GM19043 (cell line): ENCODE measurements at regions not wholly inside any gene's neighbourhood (a gene's known extent, or its start where the extent isn't known, plus 50 kb on each side); places are given as distances from the start of the nearest gene placed in this dataset.

Experiments
- ATAC-seq: cut with Tn5 transposase; IDR thresholded peaks from one replicate; pipeline ENCODE4 v1.9.1; 2021; ENCODE audit warnings: low read depth; ENCODE audit not compliant: unreplicated experiment

DNA sequence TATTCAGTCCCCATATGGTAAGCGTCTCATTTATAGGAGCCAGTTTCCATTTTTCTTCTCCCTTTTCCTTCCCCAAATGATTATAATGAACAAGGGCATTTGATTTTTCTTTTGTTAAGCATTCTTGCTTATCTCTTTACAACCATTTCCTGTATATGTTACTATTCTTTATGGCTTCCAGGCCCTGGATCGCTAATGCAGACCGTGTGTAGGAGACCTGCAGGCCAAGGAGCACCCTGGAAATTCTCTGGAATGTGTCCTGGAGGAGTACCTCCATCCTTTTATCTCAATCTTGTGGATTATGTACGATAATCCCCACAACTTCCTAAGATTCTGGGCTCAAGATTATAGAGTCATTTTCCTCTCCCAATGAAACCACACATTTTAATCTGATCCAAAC is 439.6 kb upstream of the MMADHC start:
- no peak for ATAC-seq

DNA sequence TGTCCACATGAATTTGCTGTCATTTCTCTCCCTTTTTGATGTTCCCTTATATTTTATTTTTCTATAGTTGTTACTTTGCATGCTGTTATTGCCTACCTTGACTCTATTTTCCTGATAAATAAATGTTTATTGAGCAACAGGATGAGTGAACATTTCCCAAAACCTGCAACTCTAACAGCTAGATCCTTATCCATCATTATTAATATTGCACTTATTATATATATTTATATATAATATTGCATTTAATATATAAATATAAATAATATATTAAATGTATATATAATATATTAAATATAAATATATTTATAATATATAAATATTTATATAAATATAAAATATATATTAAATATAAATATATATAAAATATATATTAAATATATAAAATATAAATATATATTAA is 436.1 kb upstream of the MMADHC start:
- no peak for ATAC-seq

- no peak for ATAC-seq
Observed at GRCh38 chr2:150023044-150023443, 435.5 kb upstream of the MMADHC start.

GRCh38 chr2:150020937-150021673 is 433.5 kb upstream of the MMADHC start:
- ATAC-seq = no peak

DNA sequence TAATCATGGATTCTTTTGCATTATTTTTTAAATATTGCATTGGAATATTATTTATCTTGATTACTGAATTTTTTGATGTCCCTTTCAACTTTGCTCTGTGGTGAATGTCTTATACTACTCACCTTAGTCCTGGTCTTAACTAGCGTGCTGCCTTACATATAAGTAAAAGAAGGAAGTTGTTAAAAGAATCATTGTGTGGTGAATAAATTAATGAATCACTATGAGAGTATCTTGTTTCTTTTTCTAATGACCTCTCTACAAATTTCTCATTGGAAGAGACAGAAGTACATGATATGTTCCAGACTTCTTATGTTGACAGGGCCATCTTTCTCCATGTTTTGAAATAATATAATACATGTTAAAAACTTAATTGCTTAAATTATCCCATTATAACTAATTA is 432.6 kb upstream of the MMADHC start:
- ATAC-seq = no peak

DNA sequence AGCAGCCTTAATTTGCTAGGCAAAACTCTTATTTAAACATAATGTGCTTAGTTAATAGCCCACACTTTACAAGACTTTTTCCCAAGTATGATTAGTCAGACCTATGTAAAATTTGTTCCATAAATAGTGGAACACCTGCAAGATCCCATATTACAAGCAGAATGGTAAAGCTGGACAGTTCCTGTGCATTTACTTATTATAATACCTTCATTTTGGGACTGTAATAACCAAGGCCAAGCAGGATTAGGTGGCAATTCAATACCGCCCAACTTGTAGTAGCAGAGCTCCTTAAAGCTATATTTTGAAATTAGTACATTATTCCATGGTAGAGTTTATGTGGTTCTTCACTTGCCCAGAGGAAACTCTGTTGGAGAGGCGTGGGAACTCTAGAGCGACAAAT is 431.5 kb upstream of the MMADHC start:
- ATAC-seq = no peak

GRCh38 chr2:150012986-150013385 is 425.4 kb upstream of the MMADHC start:
- no peak for ATAC-seq

DNA sequence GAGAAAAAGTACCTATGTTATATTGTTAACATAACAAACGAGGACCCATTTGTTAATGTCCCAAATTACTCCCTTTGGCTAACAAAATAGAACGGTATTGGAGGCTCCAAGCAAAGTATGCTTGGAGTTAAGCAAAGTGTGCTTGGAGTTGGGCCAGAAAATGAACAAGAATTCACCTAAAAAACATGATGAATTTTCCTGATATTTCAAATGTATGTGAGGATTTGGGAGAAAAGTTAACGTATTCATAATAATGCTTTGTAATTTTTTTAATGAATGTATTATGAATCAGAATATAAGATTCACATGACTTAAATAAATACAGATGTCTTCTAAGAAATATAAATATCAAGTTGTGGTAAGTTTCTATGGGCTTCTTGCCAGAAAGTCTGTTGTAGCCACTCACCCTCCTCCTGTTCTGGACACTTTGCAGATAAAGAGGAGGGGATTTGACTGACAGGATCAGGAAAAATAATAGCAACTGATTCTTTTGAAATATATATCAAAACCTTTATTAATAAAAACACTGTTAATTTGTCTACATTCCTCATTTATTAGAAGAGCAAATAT is 423.7 kb upstream of the MMADHC start:
- ATAC-seq = no peak

DNA sequence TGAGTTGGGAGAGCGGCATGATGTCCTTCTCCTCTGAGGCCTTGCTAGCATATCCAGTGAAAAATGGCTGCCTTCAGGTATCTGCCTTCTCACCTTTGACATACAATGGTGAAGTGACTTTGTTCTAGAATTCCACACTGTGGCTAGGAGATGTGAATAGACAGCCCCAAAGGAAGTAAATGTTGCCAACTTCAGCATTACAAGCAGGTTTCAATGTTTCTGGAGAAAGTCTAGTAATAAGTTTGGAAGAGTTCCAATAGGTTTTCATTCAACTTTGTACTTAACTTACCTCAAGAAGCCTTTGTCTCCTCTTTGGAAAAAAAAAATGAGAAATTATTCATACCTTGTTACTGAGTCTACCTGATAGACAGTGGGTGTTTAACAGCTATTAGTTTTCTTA is 421.3 kb upstream of the MMADHC start:
- no peak for ATAC-seq

- no peak for ATAC-seq
Observed at GRCh38 chr2:150007815-150008430, 420.3 kb upstream of the MMADHC start.

GRCh38 chr2:150006591-150006990 is 419.0 kb upstream of the MMADHC start:
- no peak for ATAC-seq

GRCh38 chr2:150003544-150003943 is 416.0 kb upstream of the MMADHC start:
- ATAC-seq = no peak

- ATAC-seq = no peak
Observed at GRCh38 chr2:150001788-150002187, 414.2 kb upstream of the MMADHC start.

GRCh38 chr2:149996901-149997300 is 409.3 kb upstream of the MMADHC start:
- ATAC-seq = no peak

DNA sequence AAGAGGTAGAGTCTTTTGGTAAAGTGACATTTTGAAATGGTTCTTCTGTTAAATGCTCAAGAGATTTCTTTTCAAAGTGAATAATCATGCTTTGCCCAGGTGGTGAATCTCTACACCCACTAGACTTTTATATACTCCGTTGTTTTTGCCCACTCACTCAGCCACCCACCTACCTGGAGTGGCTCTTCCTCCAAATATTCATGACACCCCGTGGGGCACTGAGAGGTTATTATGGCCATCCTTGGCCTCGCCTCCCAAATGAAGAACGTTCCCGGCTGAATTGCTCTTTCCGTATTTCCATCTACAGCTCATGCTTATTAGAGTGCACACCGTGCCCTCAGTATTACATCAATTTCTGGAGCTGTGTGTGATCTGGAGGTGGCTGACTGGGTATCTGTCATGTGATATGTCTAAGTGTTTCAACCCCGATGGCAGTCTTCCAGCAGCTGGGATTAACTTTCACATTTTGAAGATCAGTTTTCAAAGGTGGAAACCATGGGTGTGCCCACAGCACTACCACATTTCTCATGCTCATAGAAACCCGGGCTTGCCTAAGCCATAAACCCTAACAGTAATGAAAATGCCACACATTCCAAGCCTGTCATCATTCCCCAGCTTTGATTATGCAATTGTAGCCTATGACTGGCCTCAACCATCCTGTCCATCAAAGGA is 406.6 kb upstream of the MMADHC start:
- ATAC-seq = no peak

DNA sequence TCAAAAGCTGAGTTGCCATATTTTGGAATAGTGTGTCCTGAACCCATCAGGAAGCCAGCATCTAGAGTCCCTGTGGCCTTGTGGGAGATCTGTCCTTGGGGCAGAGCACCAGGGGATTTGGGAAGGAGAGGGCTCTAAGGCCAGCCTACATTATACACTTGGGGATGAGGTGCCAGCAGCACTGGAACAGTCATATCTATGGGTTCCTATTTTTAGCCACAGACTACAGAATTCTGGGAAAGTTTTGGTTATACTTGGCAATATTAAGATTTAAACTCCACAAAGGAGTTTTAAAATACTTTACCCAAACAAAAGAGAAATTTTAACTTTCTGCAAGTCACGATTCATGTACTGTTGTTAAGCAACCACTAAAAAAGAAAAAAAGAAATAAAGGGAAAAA is 405.7 kb upstream of the MMADHC start:
- no peak for ATAC-seq

- ATAC-seq = no peak
Observed at GRCh38 chr2:149991576-149991975, 404.0 kb upstream of the MMADHC start.

- ATAC-seq = no peak
Observed at GRCh38 chr2:149990965-149991364, 403.4 kb upstream of the MMADHC start.

- no peak for ATAC-seq
Observed at GRCh38 chr2:149989447-149990063, 402.0 kb upstream of the MMADHC start.

DNA sequence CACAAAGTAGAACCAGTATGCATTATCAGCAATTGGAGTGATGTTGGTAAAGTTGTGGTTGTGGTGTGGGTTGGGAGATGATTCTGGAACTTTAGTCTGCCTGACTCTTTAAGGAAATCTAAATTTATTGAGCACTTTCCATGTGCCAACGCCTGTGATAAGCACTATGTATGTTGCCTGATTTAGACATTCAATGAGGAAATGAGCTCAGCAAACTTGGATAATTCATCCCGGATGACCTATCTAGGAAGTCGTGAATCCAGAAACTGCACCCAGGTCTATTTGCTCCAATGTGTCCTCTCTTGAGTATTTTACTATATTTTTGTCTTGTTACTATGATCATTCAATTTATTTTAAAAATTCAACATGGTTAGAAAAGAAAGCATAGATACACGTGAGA is 400.8 kb upstream of the MMADHC start:
- ATAC-seq = no peak

DNA sequence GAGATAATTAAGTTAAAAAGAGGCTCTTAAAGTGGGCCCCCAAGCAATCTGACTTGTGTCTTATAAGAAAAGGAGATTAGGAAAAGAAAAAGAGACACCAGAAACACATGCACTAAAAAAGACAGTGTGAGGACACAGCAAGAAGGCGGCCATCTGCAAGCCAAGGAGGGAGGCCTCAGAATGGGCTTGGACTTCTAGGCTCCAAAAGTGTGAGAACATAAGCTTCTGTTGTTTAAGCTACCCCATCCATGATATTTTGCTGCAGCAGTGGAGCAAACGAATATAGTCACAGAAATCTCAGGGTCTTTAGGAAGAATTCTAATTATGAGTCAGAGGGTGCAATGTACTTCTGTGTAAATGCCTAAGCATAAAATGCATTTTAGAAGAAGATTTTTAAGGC is 399.3 kb upstream of the MMADHC start:
- ATAC-seq = no peak
